Natural killer cell treated with Interleukin-12 subunit alpha and Interleukin-12 subunit beta and Interleukin-15 and Interleukin-18, amount 100 ng/mL, for 72 hours (primary cell): ENCODE measurements at regions not wholly inside any gene's neighbourhood (a gene's known extent, or its start where the extent isn't known, plus 50 kb on each side); places are given as distances from the start of the nearest gene placed in this dataset.
A peak's percentile ranks its signal among the peaks of the same experiment; 100 is the strongest.

Experiments used
- ATAC-seq, 2 donors: fragments of 150-1000 bp; cut with Tn5 transposase in 1 of 2; sonication (Bioruptor Pico), chemical (Tn5 transposase) in 1 of 2; 2 replicates each; pipeline ENCODE4 v1.10.0; 2021
- DNase-seq: peaks from one replicate; pipeline ENCODE4 v3.0.0; 2022; ENCODE audit warnings: low spot score
- H3K27ac Mint-ChIP-seq, 2 donors: 1 replicate in 1 of 2; 2 replicates in 1 of 2; pipeline ENCODE4 v1.8.0; 2022; ENCODE audit warnings: mixed read lengths in 2 of 2, mild to moderate bottlenecking in 1 of 2, moderate library complexity in 1 of 2
- H3K27me3 Mint-ChIP-seq, 2 donors: 1 replicate in 1 of 2; 2 replicates in 1 of 2; pipeline ENCODE4 v1.8.0; 2022; ENCODE audit warnings: mixed read lengths in 2 of 2
- H3K36me3 Mint-ChIP-seq: one replicate; pipeline ENCODE4 v1.8.0; 2022; ENCODE audit warnings: mixed read lengths
- H3K4me1 Mint-ChIP-seq, 2 donors: 1 replicate in 1 of 2; 2 replicates in 1 of 2; pipeline ENCODE4 v1.8.0; 2022; ENCODE audit warnings: low read depth in 2 of 2, mixed read lengths in 2 of 2, mild to moderate bottlenecking in 1 of 2
- H3K4me3 Mint-ChIP-seq: one replicate; pipeline ENCODE4 v1.8.0; 2022; ENCODE audit warnings: mixed read lengths
- H3K9me3 Mint-ChIP-seq: 2 replicates; pipeline ENCODE4 v1.8.0; 2022; ENCODE audit warnings: mixed read lengths

DNA sequence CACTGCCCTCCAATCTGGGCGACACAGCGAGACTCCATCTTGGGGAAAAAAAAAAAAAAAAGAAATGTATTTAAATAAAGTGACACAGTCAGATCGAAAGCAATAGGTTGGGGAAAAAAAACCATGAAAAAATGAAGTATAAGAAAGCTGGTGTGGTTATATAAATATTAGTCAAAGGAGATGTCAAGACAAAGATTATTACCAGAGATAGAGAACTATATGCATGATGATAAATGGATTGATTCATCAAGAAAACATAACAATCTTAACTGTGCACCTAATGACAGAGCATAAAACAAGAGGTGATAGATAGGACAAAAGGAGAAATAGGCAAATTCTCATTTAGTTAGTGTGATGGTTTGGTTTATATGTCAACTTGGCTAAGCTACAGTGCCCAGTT, 146.9 kb upstream of the AHI1 start:
- DNase-seq: no peak
- Mint-ChIP-seq H3K27ac (no peak overlapping the region), H3K27me3 (peaks cover 0 to 9% of the 10 kb centered on the region in 2 donors), H3K4me1 (peaks cover 9 to 27% of the 10 kb centered on the region in 2 donors), H3K9me3 (peaks cover 4% of the 10 kb centered on the region), H3K4me3 (no peak overlapping the region), H3K36me3 (peaks cover 4% of the 10 kb centered on the region)
- ATAC-seq: no peak

DNA sequence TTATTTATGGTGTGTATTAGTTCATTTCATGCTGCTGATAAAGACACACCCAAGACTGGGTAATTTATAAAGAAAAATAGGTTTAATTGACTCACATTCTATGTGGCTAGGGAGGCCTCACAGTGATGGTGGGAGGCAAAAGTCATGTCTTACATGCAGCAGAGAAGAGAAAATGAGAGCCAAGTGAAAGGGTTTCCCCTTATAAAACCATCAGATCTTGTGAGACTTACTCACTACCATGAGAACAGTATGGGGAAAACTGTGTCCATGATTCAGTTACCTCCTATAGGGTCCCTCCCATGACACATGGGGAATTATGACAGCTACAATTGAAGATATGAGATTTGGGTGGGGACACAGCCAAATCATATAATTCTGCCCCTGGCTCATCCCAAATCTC, 150.0 kb upstream of the AHI1 start:
- no peak for ATAC-seq

DNA sequence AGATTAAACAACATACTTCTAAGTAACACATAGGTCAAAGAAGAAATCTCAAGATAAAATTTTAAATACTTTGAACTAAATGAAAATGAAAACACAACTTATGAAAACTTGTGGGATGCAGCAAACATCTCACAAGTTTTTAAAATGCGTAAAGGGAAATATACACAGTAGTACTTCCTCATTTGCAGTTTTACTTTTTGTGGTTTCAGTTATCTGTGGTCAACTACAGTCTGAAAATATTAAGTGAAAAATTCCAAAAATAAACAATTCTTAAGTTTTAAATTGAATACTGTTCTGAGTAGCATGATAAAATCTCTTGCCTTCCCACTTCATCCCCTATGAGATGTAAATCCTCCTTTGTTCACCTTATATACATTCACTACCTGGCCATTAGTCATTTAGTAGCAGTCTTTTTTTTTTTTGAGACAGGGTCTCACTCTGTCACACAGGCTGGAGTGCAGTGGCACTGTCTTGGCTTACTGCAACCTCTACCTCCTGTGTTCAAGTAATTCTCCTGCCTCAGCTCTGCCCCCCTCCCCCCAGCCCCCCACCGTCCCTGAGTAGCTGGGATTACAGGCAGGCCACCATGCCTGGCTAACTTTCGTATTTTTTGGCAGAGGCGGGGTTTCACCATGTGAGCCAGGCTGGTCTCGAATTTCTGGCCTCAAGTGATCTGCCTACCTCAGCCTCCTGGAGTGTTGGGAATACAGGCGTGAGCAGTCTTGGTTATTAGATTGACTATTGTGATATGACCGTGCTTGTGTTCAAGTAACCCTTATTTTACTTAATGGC, 154.6 kb upstream of the AHI1 start:
- H3K4me3 Mint-ChIP-seq: peak overlapping the region; percentile 12

More for the DNA sequence above, 150.0 kb upstream of the AHI1 start:
- DNase-seq: no peak
- Mint-ChIP-seq H3K36me3 (peaks cover 4% of the 10 kb centered on the region), H3K27ac (no peak overlapping the region), H3K9me3 (peaks cover 4% of the 10 kb centered on the region), H3K4me3 (no peak overlapping the region), H3K27me3 (no peaks in the 10 kb centered on the region), H3K4me1 (peaks cover 12 to 30% of the 10 kb centered on the region in 2 donors)

DNA sequence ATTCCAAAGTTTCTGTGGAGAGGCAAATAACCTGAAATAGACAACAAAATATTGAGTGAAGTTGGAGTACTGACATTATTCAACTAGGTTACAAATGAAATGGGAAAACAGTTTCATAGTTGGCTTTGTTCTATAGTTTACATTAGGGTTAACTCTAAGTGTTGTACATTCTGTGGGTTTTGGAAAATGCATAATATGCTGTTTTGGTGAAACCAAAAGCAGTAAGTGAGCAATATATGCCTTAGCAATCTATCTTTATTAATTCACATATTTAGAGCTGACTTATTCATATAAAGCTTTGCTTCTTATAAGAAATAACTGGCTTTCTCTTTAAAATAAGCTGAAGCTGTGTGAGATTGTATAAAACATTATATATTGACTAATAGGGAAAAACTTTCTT, 157.5 kb upstream of the AHI1 start:
- H3K4me1 Mint-ChIP-seq: peaks cover 12 to 19% of the 10 kb centered on the region in 2 donors
- no peak overlapping the region for H3K27ac Mint-ChIP-seq
- peaks cover 4% of the 10 kb centered on the region for H3K9me3 Mint-ChIP-seq
- no peaks in the 10 kb centered on the region for H3K27me3 Mint-ChIP-seq
- H3K4me3 Mint-ChIP-seq: no peak overlapping the region
- ATAC-seq (no peak), DNase-seq (no peak)
- H3K36me3 Mint-ChIP-seq: no peaks in the 10 kb centered on the region

More for the DNA sequence above, 154.6 kb upstream of the AHI1 start:
- peaks cover 8% of the 10 kb centered on the region for H3K9me3 Mint-ChIP-seq
- ATAC-seq (peak in 1 of 2 donors; percentile 11), DNase-seq (no peak)
- H3K36me3 Mint-ChIP-seq: peaks cover 4% of the 10 kb centered on the region
- no peaks in the 10 kb centered on the region for H3K27me3 Mint-ChIP-seq
- peak overlapping the region in 1 of 2 donors; percentile 54 for H3K27ac Mint-ChIP-seq
- peaks cover 12 to 25% of the 10 kb centered on the region in 2 donors for H3K4me1 Mint-ChIP-seq

DNA sequence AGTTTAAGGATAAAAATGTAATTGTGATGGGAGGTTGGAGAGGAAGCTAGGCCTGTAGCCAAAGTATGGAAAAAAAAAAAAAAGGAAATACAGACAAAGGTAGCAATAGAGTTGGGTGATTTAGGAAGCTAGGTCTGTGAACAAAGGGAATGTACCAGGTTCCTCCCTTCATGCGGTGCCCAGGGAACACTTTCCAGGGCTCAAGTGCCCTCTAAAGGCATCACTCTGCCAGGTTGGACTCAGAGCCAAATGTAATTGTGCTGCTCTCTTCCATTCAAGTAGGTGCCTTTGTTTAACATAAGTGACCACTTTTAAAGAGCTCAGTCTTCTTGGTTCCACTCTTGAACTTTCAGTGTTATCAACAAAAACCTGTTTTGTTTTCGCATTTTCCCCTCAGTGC, 159.7 kb upstream of the AHI1 start:
- DNase-seq (no peak), ATAC-seq (no peak)
- Mint-ChIP-seq H3K4me3 (no peak overlapping the region), H3K27ac (no peak overlapping the region), H3K36me3 (no peaks in the 10 kb centered on the region), H3K9me3 (peaks cover 4% of the 10 kb centered on the region), H3K27me3 (peaks cover 0 to 7% of the 10 kb centered on the region in 2 donors), H3K4me1 (peaks cover 2 to 7% of the 10 kb centered on the region in 2 donors)

DNA sequence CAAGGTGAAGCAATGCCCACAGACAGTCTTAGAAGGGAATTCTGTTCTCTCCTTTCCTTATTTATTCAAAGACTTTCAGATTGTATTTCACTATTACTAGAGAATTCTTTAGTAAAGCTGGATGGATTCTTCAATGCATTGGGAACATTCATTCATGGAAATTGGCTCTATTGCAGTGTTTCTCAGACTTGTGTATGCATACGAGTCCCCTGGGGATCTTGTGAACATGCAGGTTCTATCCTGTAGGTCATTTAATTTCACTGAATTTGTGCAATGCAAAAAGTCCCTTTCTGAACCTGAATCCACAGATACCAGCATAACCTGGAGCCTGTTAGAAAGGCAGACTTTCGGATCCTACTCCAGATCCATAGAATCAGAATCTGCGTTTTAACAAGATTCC, 160.9 kb upstream of the AHI1 start:
- peaks cover 4% of the 10 kb centered on the region for H3K9me3 Mint-ChIP-seq
- no peak overlapping the region for H3K27ac Mint-ChIP-seq
- no peak for ATAC-seq
- H3K36me3 Mint-ChIP-seq: no peaks in the 10 kb centered on the region
- H3K4me1 Mint-ChIP-seq: no peaks in the 10 kb centered on the region
- H3K4me3 Mint-ChIP-seq: no peak overlapping the region
- no peak for DNase-seq
- peaks cover 0 to 7% of the 10 kb centered on the region in 2 donors for H3K27me3 Mint-ChIP-seq

DNA sequence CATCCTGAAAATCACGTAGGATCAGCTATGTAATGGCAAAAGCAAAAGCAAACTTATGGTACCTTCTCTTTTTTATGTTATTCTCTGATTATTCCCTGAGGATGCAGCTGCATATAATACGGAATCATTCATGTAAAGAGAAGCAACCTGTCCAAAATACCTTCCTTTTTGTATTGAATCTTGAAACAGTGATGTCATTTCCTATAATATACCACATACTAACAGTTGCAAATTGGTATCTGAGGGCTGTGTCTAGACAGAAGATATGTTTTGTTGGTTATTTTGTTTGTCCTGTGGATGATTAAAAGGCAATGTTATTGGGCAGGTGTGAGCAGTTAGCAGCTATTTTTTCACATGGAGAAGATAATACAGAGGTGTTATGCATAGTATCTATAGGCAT, 161.4 kb upstream of the AHI1 start:
- Mint-ChIP-seq H3K4me3 (no peak overlapping the region), H3K36me3 (no peaks in the 10 kb centered on the region), H3K27ac (no peak overlapping the region), H3K4me1 (no peaks in the 10 kb centered on the region), H3K9me3 (peaks cover 2% of the 10 kb centered on the region), H3K27me3 (peaks cover 0 to 7% of the 10 kb centered on the region in 2 donors)
- DNase-seq (no peak), ATAC-seq (no peak)

DNA sequence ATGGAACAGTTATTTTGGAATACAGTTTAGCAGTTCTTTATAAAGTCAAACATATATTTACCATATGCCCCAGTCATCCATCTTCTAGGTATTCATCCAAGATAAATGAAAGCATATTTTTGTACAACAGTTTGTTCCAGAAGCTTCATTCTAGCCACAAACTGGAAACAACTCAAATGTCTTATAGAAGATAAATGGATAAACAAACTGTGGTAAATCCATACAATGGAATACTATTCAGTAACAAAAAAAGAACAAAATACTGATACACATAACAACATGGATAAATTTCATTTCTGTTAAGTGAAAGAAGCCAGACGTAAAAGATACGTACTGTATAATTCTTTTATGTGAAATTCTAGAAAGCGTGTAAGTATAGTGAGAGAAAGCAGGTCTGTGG, 167.0 kb upstream of the AHI1 start:
- H3K4me3 Mint-ChIP-seq: no peak overlapping the region
- no peaks in the 10 kb centered on the region for H3K9me3 Mint-ChIP-seq
- DNase-seq: no peak
- ATAC-seq: no peak
- no peaks in the 10 kb centered on the region for H3K36me3 Mint-ChIP-seq
- H3K27me3 Mint-ChIP-seq: peaks cover 13 to 26% of the 10 kb centered on the region in 2 donors
- peaks cover 0 to 2% of the 10 kb centered on the region in 2 donors for H3K4me1 Mint-ChIP-seq
- no peak overlapping the region for H3K27ac Mint-ChIP-seq

DNA sequence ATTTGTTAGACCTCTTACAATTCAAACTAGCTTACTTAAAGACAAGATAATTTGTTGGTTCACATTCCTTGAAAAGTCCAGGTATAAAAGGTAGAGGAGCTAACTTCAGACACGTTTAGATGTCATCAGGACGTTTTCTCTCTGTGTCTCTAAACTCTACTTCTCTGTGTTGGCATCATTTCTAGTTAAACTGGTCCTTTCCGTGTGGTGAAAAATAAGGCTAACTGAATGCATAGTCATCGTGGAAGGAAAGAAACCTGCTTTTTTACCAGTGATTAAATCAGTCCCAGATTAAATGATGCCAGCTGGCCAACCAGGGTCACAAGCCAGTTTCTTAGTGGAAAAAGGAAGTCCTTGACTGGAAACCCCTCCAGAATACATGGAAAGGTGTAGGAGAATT, 168.4 kb upstream of the AHI1 start:
- H3K4me1 Mint-ChIP-seq: peaks cover 0 to 2% of the 10 kb centered on the region in 2 donors
- peaks cover 13 to 26% of the 10 kb centered on the region in 2 donors for H3K27me3 Mint-ChIP-seq

DNA sequence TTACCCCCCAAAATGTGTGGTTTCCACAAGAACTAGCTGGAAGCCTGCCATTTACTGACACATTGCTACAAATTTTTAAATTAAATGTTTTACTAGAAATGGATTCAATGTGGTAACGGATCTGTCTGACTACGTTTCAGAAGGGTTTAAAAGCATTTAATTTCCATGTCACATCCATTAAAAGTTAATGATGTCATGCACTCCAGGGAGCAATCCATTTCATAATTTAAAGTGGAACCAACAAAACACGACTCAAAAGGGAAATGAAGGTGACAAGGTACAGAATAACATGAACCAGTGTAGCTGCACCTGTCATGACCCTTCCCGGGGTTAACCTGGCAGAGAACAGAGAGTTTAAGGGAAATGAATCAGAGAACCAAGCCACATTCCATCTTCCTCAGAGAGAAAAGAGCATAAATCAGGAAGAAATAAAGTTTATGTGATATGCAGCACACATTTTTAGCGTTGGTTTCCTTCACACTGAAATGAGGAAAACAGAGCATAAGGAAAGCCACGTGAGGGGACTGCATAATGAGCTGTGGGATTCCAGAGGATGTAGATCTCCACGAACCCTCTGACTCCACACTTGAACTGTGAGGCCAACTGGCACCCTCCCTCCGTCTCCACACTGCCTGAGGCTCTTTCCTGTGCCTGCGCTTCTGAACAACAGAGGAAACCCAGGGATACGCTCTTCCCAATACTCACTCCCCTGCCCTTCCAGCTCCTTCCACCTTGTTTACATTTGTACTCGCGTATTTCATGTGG, 170.3 kb upstream of the AHI1 start:
- Mint-ChIP-seq H3K4me1 (peaks cover 0 to 2% of the 10 kb centered on the region in 2 donors), H3K36me3 (no peaks in the 10 kb centered on the region), H3K4me3 (no peak overlapping the region), H3K27me3 (peaks cover 13 to 19% of the 10 kb centered on the region in 2 donors), H3K9me3 (no peaks in the 10 kb centered on the region), H3K27ac (no peak overlapping the region)
- ATAC-seq (no peak), DNase-seq (no peak)

More for the DNA sequence above, 168.4 kb upstream of the AHI1 start:
- no peak for ATAC-seq
- Mint-ChIP-seq H3K36me3 (no peaks in the 10 kb centered on the region), H3K27ac (no peak overlapping the region), H3K9me3 (no peaks in the 10 kb centered on the region), H3K4me3 (no peak overlapping the region)
- DNase-seq: no peak

DNA sequence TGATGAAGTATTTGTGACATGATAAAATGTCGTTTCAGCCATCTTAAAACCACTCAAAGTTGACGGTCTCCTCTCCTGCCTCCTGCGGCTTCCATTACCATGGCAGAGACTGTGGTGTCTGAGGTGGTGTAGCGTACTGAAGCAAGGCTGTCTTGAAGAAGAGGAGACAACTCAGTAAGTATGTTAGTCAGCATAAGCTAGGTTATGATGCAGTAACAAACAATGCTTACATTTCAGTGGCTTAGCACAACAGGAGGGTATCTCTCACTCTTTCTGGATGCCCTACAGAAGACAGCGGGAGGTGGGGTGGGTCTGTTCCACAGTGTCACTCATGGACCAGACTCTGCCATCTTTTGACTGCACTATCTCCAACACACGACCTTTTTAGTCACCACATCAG, 174.7 kb upstream of the AHI1 start:
- no peak for ATAC-seq
- Mint-ChIP-seq H3K9me3 (no peaks in the 10 kb centered on the region), H3K27ac (no peak overlapping the region), H3K4me1 (peaks cover 0 to 2% of the 10 kb centered on the region in 2 donors), H3K27me3 (peaks cover 5 to 11% of the 10 kb centered on the region in 2 donors), H3K36me3 (no peaks in the 10 kb centered on the region), H3K4me3 (no peak overlapping the region)
- no peak for DNase-seq

DNA sequence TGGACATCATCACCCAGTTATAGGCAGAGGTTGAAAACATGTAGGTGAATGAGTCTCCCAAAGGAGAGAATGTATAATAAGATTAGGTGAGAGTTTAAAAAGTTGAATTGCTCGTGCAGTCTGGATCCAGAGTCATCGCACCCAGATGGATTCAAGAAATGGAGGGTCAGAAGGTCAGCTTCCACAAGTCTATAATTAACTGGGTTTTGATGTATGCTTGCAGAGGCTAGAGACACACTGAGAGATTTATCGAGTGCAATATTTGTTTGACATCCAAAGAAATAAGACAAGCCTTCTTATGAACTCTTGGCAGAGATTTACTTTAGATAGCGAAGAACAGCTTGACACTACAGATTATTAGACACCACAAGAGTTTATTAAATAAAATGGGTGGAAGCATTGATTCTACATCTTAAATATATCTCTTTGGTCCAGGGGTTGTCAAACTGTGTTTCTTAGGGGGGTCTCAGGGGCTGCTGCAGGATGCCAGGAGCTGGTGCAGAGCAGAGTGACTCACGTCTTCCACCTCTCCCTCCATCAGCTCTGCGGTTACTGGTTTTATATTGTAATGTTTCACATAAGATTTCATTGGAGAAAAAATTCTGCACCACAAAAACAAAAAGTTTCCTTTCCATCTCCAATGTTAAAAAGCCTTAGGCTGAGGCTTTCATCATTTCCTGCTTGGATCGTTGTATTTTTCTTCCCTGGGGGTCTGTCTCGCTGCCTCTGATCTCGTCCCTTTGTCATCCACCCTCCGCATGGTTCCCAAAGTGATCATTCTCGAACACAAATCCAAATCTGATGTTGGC, 176.2 kb upstream of the AHI1 start:
- H3K9me3 Mint-ChIP-seq: no peaks in the 10 kb centered on the region
- ATAC-seq: no peak

DNA sequence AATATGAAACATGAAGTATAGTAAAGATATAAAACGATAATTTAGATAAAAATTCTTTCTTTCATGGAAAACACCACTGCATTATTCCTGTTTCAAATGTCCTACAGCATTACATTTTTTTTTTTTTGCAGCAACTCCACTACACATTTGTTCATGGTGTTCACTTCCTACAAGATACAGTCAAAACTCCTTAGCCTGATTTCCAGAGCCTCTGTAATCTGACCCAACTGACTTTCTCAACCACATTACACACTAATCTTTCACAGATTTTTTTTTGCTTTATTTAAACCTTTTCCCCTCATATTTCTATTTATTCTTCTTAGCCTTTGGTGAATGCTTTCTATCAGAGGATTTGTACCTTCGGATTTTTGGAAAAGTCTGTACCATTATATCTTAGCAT, 176.5 kb upstream of the PDE7B start:
- Mint-ChIP-seq H3K9me3 (no peaks in the 10 kb centered on the region), H3K4me1 (no peaks in the 10 kb centered on the region), H3K36me3 (no peaks in the 10 kb centered on the region), H3K4me3 (no peak overlapping the region), H3K27me3 (peaks cover 0 to 3% of the 10 kb centered on the region in 2 donors), H3K27ac (peak overlapping the region in 1 of 2 donors; percentile 2)
- no peak for DNase-seq
- ATAC-seq: no peak

More for the DNA sequence above, 176.2 kb upstream of the AHI1 start:
- Mint-ChIP-seq H3K27me3 (peaks cover 0 to 3% of the 10 kb centered on the region in 2 donors), H3K4me3 (no peak overlapping the region), H3K27ac (no peak overlapping the region), H3K36me3 (no peaks in the 10 kb centered on the region), H3K4me1 (no peaks in the 10 kb centered on the region)
- DNase-seq: no peak
